OCI-LY3 (cell line): ENCODE measurements at regions not wholly inside any gene's neighbourhood (a gene's known extent, or its start where the extent isn't known, plus 50 kb on each side); places are given as distances from the start of the nearest gene placed in this dataset.

ENCODE experiments used
- CTCF ChIP-seq: fragments of 200-600, 300-600 bp; sonication (generic); IDR thresholded peaks from 2 replicates; pipeline ENCODE4 v1.5.1; 2014; ENCODE audit warnings: antibody characterized with exemption, low read length, low read depth
- EZH2phosphoT487 ChIP-seq: fragments of 200-600 bp; shearing (Covaris generic); IDR thresholded peaks from 2 replicates; pipeline ENCODE4 v1.6.1; 2018; ENCODE audit warnings: antibody characterized with exemption, mixed run types, low read depth

- no peak for TF ChIP-seq EZH2phosphoT487
- TF ChIP-seq CTCF, result no peak
Observed at GRCh38 chr3:40605960-40606359, 81.2 kb downstream of the ZNF621 start.
